ENCODE measurements at regions not wholly inside any gene's neighbourhood (a gene's known extent, or its start where the extent isn't known, plus 50 kb on each side); places are given as distances from the start of the nearest gene placed in this dataset.

DNA sequence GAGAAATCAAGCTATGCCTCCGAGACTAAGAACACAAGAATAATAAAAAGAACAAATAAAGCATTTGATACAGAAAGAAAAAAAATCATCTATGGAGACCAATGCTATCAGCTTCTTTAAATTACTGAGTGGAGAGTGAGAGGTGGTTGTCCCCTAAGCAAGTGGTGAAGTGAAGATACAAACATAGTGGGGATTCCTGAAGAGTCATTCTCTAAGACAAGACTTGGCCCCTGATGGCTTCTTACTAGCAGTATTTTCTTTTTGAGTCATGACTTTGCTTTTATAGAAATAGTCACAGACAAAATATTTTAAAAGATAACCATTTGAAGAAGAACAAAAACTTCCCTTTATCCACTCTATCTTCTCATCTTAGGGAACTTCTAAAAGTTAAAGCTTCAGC lies 261.4 kb upstream of the PRDM1 start:
- Mint-ChIP-seq H3K27ac (no peak overlapping the region), H3K36me3 (peaks cover 2% of the 10 kb centered on the region), H3K27me3 (peaks cover 11% of the 10 kb centered on the region), H3K4me3 (no peak overlapping the region), H3K9me3 (peaks cover 3% of the 10 kb centered on the region), H3K4me1 (no peaks in the 10 kb centered on the region)
- ATAC-seq (ENCODE audit: low read depth): no peak
- POLR2A ChIA-PET: no interaction called here
- DNase-seq: no peak

DNA sequence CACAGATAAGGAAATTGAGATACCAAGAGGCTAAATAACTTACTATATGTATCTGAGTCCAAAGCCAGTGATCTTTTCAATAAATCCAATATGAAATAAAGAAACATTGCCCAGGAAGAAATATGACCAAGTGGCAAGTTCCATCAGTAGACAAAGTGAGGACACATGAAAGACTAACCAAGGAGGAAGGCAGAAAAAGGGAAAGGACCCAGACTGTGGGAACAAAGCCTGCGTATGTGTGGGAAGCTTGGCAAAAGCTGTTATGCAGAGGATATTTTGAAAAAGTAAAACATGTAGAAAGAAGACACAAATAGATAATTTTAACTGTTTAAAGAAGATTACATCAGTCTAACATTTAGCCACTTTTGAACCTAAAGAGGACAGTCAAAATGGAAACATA lies 264.4 kb upstream of the PRDM1 start:
- Mint-ChIP-seq H3K9me3 (peaks cover 3% of the 10 kb centered on the region), H3K4me3 (no peak overlapping the region), H3K27ac (no peak overlapping the region), H3K4me1 (no peaks in the 10 kb centered on the region), H3K27me3 (peaks cover 15% of the 10 kb centered on the region), H3K36me3 (peaks cover 2% of the 10 kb centered on the region)
- ATAC-seq (ENCODE audit: low read depth) (no peak), DNase-seq (no peak)
- POLR2A ChIA-PET: no interaction called here

DNA sequence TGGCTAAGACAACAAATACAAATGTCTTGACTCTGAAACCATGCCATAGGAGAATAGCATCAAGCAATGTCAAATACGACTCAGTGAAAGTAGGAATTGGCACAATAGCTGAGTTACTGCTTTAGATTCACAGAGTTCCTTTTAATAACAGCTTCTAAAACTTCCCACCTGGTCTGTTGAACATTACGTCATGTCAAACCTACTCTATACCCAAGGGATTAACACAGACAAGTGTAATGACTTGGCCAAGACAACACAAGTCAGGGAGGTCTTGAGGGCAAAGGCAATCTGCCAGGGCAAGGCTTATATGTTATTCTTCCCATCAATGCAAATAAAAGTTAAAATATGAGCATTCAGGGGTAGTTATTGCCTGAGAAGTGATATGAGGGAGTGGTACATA lies 265.1 kb upstream of the PRDM1 start:
- no peak overlapping the region for H3K27ac Mint-ChIP-seq
- ATAC-seq (ENCODE audit: low read depth): no peak

DNA sequence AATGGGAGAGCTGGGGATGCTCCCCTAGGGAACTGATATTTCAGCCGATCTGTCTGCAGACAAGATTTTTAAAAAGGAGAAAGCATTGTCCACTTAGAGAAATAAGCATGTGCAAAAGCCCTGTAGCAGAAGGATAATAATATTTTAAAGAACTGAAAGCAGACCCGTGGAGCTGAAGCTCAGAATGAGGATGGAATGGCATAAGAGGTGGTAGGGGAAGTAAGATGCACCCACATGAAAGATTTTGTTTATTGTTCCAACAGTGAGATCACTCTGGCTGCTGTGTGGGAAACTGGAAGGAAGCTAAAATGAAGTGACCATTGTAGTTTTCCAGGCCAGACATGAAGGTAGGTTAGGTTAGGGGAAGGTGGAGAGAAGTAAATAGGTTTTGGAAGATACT lies 266.4 kb upstream of the PRDM1 start:
- Mint-ChIP-seq H3K27me3 (peaks cover 17% of the 10 kb centered on the region), H3K9me3 (peaks cover 3% of the 10 kb centered on the region), H3K4me3 (no peak overlapping the region), H3K27ac (no peak overlapping the region), H3K36me3 (peaks cover 2% of the 10 kb centered on the region), H3K4me1 (peaks cover 13% of the 10 kb centered on the region)
- DNase-seq (no peak), ATAC-seq (ENCODE audit: low read depth) (no peak)
- POLR2A ChIA-PET: no interaction called here

More for the DNA sequence above, 265.1 kb upstream of the PRDM1 start:
- Mint-ChIP-seq H3K9me3 (peaks cover 3% of the 10 kb centered on the region), H3K4me1 (peaks cover 3% of the 10 kb centered on the region), H3K4me3 (no peak overlapping the region), H3K36me3 (peaks cover 2% of the 10 kb centered on the region), H3K27me3 (peaks cover 17% of the 10 kb centered on the region)
- POLR2A ChIA-PET: no interaction called here
- no peak for DNase-seq

DNA sequence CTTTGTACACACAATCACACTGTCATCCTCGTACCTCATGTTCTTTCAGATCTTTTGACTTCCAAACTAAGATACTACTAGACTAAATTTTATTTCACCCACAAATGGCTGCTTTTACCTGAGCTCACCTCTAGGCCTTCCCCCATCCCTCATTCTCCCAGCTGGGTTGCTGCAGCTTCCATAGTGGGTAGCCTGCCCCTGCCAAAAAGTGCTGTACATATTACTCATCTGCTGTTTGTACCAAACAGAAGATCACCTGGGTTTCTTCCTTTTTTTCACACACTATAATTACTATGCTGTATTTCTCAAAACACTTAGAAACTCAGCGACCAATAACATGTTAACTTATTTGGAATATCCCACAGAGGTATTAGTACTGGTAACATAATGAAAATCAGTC lies 267.6 kb upstream of the PRDM1 start:
- no peak for ATAC-seq (ENCODE audit: low read depth)
- peaks cover 5% of the 10 kb centered on the region for H3K36me3 Mint-ChIP-seq
- peaks cover 25% of the 10 kb centered on the region for H3K4me1 Mint-ChIP-seq
- no peak for DNase-seq
- POLR2A ChIA-PET: no interaction called here
- peaks cover 17% of the 10 kb centered on the region for H3K27me3 Mint-ChIP-seq
- peaks cover 3% of the 10 kb centered on the region for H3K9me3 Mint-ChIP-seq
- no peak overlapping the region for H3K27ac Mint-ChIP-seq
- H3K4me3 Mint-ChIP-seq: no peak overlapping the region

DNA sequence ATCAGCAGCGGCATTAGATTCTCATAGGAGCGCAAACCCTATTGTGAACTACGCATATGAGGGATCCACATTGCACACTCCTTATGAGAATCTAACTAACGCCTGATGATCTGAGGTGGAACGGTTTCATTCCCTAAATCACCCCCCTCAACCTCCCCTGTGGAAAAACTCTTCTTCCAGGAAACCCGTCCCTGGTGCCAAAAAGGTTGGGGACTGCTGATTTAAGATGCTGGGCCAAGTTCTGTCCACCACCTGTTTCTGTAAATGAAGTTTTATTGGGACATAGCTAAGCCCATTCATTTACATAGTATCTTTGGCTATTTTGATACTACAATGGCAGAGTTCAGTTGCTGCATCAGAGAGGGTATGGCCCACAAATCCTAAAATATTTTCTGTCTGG lies 268.2 kb upstream of the PRDM1 start:
- H3K4me3 Mint-ChIP-seq: no peak overlapping the region
- POLR2A ChIA-PET: no interaction called here

DNA sequence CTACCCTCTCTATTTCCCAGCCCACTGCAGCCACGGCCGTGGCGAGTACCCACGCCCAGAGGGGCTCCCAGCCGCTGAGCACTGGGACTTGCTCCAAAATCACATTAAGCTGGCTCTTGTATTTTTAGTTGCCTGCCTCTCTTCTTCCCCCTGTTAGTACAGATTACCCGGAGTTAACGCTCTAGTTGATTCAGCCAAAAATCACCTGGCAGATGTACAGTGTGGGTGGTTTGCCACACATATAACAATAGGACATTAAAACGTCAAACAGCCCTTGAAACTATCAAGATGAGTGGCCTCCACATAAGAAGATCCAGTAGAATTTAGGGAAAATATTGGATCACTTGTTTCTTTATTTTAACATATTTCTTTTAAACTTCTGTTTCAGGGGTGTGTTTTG lies 268.8 kb upstream of the PRDM1 start:
- ATAC-seq (ENCODE audit: low read depth): no peak
- Mint-ChIP-seq H3K36me3 (peaks cover 5% of the 10 kb centered on the region), H3K27ac (no peak overlapping the region), H3K4me3 (no peak overlapping the region), H3K9me3 (peaks cover 3% of the 10 kb centered on the region), H3K27me3 (peaks cover 15% of the 10 kb centered on the region), H3K4me1 (peaks cover 27% of the 10 kb centered on the region)
- POLR2A ChIA-PET: no interaction called here
- no peak for DNase-seq

More for the DNA sequence above, 268.2 kb upstream of the PRDM1 start:
- Mint-ChIP-seq H3K27ac (no peak overlapping the region), H3K4me1 (peaks cover 27% of the 10 kb centered on the region), H3K9me3 (peaks cover 3% of the 10 kb centered on the region), H3K27me3 (peaks cover 19% of the 10 kb centered on the region), H3K36me3 (peaks cover 5% of the 10 kb centered on the region)
- no peak for DNase-seq
- no peak for ATAC-seq (ENCODE audit: low read depth)

DNA sequence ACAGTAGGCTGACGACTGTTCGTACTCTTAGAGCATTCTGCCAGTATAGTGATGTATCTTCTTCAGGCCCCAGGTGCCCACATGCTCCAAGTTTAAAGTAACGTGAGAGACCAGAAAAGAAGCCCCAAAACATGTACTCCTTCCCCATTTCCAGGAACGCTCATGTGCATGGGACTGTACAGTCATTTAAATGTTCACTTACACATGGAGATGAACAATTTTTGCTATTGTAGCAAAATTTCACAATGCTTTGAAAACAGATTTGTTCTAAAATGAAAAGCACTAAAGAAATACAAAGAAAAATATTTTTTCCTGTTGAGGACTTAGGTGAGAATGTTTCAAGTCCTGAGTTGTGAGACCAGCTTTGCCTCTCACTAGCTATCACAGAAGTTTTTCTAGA lies 269.3 kb upstream of the PRDM1 start:
- Mint-ChIP-seq H3K4me1 (peaks cover 27% of the 10 kb centered on the region), H3K36me3 (peaks cover 5% of the 10 kb centered on the region), H3K27ac (no peak overlapping the region), H3K9me3 (peaks cover 3% of the 10 kb centered on the region), H3K27me3 (peaks cover 13% of the 10 kb centered on the region), H3K4me3 (no peak overlapping the region)
- DNase-seq (no peak), ATAC-seq (ENCODE audit: low read depth) (no peak)
- POLR2A ChIA-PET: no interaction called here

DNA sequence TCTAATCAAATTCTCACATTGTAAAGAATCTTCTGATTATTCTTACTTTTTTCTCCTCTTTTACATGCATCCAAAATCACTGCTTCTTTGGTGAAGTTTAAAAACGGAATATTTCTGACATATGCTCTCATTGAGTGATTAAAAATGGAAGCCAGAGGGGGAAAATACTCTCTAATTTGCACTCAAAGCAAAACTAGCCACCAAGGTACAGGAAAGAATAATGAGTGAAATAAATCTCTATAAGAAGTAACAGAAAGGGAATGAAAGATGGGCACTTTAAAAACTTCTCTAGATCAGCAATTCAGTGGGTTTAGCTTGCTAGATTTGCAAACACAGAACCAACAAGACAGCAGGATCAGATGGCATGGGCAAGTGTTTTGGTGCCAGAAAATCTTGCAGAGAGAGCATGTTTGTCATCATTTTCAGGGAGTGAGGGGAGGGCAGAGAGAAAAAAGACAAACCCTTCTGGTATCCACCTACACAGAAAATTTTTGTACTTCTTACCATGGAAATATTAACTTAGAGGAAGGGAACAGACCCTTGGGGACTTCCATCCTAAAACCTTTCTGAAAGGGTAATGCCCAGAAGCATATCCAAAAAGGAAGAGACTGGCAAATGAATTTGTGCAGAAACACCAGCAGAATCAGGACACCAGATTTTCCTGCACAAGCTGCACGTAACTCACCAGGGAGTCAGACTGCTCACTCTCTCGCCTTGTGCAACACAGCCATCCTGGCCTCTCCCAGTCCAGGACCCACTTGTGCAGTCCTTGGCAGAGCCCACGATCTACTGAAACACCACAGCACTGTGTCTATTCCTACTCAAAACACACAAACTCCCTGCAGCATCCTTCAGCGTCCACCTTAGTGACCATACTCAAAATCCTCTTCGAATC lies 270.2 kb upstream of the PRDM1 start:
- H3K27me3 Mint-ChIP-seq: peaks cover 13% of the 10 kb centered on the region
- POLR2A ChIA-PET: no interaction called here
- peaks cover 3% of the 10 kb centered on the region for H3K36me3 Mint-ChIP-seq
- no peak overlapping the region for H3K4me3 Mint-ChIP-seq
- H3K27ac Mint-ChIP-seq: no peak overlapping the region
- DNase-seq: no peak
- peaks cover 27% of the 10 kb centered on the region for H3K4me1 Mint-ChIP-seq
- no peak for ATAC-seq (ENCODE audit: low read depth)
- no peaks in the 10 kb centered on the region for H3K9me3 Mint-ChIP-seq

DNA sequence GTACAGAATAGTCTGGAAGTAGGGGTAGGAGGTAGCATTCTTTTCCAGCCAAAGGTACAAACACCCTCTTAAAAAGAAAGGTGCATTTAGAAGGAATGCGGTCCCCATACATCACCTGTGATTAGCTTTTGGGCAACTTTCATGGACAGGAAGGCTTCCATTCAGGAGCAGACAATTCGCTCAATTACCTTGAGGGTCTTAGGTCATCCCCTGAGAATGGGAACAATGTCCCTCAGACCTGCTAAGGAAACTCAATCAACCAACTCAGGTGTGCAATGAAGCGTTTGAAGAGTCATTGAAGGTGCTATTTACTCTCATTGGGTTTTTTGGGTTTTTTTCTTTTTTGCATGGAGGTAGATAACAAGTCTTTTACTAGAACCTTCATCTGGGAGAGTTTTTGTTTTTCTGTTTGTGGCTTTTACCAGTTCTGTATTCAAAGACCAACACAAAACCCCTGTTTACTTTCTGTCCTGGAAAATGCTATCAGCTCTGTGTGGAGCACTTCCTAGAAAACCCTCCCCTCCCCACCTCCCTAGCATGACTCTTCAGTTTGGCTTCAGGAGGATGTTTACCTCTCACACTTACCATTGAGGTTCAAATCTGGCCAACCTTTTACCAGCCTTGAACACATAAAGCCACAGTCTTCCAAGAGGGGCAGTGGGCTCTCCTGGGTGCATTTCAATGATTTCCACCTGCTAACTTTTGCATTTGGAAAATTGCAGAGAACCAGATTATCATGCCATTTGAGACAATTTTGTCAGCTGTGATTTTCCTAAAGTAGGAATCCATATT lies 271.2 kb upstream of the PRDM1 start:
- H3K27ac Mint-ChIP-seq: no peak overlapping the region
- peak overlapping the region; percentile 2 for H3K4me3 Mint-ChIP-seq
- peaks cover 13% of the 10 kb centered on the region for H3K27me3 Mint-ChIP-seq
- H3K4me1 Mint-ChIP-seq: peaks cover 37% of the 10 kb centered on the region
- POLR2A ChIA-PET: no interaction called here
- no peaks in the 10 kb centered on the region for H3K9me3 Mint-ChIP-seq
- ATAC-seq (ENCODE audit: low read depth) (peak; percentile 22), DNase-seq (no peak)
- peaks cover 3% of the 10 kb centered on the region for H3K36me3 Mint-ChIP-seq

DNA sequence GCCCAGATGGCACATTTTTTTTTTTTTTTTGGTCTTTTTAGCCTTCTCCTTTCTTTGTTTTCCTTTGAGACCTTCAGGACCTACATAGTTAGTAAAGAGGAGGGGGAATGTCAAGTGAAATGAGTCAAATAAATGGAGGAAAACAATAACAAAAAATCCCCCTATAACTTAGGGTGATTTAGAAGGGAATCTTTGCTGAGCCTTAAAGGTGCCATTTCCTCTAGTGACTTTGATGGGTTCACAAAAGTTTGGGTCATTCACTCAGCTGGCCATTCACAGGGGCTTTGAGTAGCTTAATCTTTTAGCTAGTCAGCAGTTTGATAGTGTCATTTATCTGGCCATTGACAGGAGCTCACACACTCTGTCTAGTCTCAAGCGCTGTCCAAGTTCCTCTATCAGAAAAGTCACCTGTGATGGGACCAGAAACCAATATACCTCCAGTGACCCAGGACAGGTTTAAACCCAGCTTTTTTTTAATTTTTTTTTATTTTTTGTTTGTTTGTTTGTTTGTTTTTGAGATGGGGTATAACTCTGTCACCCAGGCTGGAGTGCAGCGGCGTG lies 275.1 kb upstream of the PRDM1 start:
- Mint-ChIP-seq H3K36me3 (peaks cover 7% of the 10 kb centered on the region), H3K9me3 (peaks cover 7% of the 10 kb centered on the region), H3K27me3 (peaks cover 2% of the 10 kb centered on the region), H3K4me1 (peaks cover 45% of the 10 kb centered on the region), H3K27ac (no peak overlapping the region), H3K4me3 (no peak overlapping the region)
- DNase-seq (no peak), ATAC-seq (ENCODE audit: low read depth) (no peak)
- POLR2A ChIA-PET: no interaction called here

DNA sequence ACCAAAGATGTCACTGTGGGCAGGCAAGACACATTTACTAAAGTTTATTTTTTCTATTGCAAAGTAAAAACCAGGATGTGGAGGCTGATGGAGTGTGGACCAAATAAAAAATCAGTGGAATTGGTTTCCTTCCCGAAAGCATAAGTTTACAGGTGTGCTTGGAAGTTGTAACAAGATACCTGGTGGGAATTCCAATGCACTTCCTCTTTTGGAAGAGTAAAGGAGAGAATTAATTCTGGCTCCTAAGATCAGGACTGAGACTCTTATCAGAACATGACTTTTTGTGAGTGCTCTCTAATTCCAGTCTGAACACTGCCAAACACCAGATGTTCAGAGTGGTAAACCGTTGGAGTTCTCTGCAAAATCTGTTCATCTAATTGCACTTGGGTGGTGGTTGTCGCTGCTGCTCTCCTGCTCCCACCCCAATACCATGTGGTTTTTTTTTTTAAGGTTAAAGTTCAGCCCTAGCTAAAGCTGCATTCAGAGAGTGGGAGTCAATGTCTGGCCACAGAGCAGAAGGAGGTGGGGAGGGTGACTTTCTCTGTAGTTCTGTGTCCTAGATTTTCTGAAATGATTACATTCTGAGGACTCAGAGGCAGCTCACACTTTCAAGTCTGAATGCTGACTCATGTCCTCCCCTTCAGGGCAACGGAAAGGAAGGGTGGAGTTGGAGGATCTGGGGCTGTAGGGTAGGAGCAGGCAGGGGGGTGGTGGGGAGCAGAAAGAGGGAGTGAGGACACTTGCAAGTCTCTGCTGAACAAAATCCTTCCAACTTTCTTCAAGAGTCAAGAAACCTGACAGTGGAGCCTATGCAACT lies 275.8 kb upstream of the PRDM1 start:
- DNase-seq (peak; percentile 33), ATAC-seq (ENCODE audit: low read depth) (peak; percentile 82)
- peaks cover 2% of the 10 kb centered on the region for H3K27me3 Mint-ChIP-seq
- peaks cover 7% of the 10 kb centered on the region for H3K36me3 Mint-ChIP-seq
- peak overlapping the region; percentile 15 for H3K27ac Mint-ChIP-seq
- POLR2A ChIA-PET: no interaction called here
- peak overlapping the region; percentile 35 for H3K4me3 Mint-ChIP-seq
- H3K4me1 Mint-ChIP-seq: peaks cover 40% of the 10 kb centered on the region
- peaks cover 7% of the 10 kb centered on the region for H3K9me3 Mint-ChIP-seq

DNA sequence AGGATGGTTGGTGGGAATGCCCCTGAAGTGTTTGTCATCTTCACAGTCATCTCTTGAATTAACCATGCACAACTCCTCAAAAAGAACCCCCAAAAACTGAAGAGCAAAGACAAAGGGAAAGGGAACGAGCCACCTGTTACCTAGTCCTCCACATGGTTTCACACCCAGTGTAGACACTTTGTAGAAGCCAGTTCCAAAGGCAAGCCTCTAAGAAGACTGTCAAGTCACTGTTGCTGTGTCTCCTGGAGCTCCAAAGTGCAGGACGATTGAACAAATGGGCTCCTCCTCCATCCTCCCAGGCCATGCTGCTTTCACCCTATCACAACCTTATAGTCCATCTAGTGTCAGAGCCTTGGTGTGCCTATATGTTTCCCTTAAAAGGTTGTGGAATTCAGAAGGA lies 277.6 kb upstream of the PRDM1 start:
- H3K9me3 Mint-ChIP-seq: peaks cover 7% of the 10 kb centered on the region
- no peak overlapping the region for H3K4me3 Mint-ChIP-seq
- DNase-seq (no peak), ATAC-seq (ENCODE audit: low read depth) (no peak)
- H3K27me3 Mint-ChIP-seq: peaks cover 2% of the 10 kb centered on the region
- peaks cover 4% of the 10 kb centered on the region for H3K36me3 Mint-ChIP-seq
- POLR2A ChIA-PET: no interaction called here
- H3K27ac Mint-ChIP-seq: no peak overlapping the region
- peaks cover 23% of the 10 kb centered on the region for H3K4me1 Mint-ChIP-seq
